ENCODE measurements at regions not wholly inside any gene's neighbourhood (a gene's known extent, or its start where the extent isn't known, plus 50 kb on each side); places are given as distances from the start of the nearest gene placed in this dataset.
"Not testable (repeated sequence)": the region's sequence is repeated elsewhere in the genome, so short reads cannot be mapped to it uniquely, and the experiment has no call there.

- DNase-seq (ENCODE audit: low read depth, low spot score) = no peak
These were observed 80.2 kb downstream of the TMEM47 start for GRCh38 chrX:34576864-34577263.

- DNase-seq (ENCODE audit: low read depth, low spot score) = no peak
These were observed 91.1 kb downstream of the TMEM47 start for GRCh38 chrX:34565981-34566380.

GRCh38 chrX:34563804-34564203 is 93.3 kb downstream of the TMEM47 start:
- DNase-seq (ENCODE audit: low read depth, low spot score) = no peak

GRCh38 chrX:34563061-34563460 is 94.0 kb downstream of the TMEM47 start:
- DNase-seq (ENCODE audit: low read depth, low spot score) = no peak

- DNase-seq (ENCODE audit: low read depth, low spot score) = no peak
These were observed 95.1 kb downstream of the TMEM47 start for GRCh38 chrX:34562006-34562405.

- peak; percentile 20 for DNase-seq (ENCODE audit: low read depth, low spot score)
These were observed 96.9 kb downstream of the TMEM47 start for GRCh38 chrX:34560180-34560579.

GRCh38 chrX:34559325-34559724 is 97.8 kb downstream of the TMEM47 start:
- peak; percentile 42 for DNase-seq (ENCODE audit: low read depth, low spot score)

- peak; percentile 88 for DNase-seq (ENCODE audit: low read depth, low spot score)
These were observed 99.4 kb downstream of the TMEM47 start for GRCh38 chrX:34557733-34558132.

- DNase-seq (ENCODE audit: low read depth, low spot score) = no peak
These were observed 101.6 kb downstream of the TMEM47 start for GRCh38 chrX:34555481-34555880.

GRCh38 chrX:34546366-34546765 is 110.7 kb downstream of the TMEM47 start:
- no peak for DNase-seq (ENCODE audit: low read depth, low spot score)

GRCh38 chrX:34528081-34528480 is 129.0 kb downstream of the TMEM47 start:
- no peak for DNase-seq (ENCODE audit: low read depth, low spot score)

GRCh38 chrX:34521563-34521962 is 135.5 kb downstream of the TMEM47 start:
- peak; percentile 23 for DNase-seq (ENCODE audit: low read depth, low spot score)

GRCh38 chrX:34509394-34509793 is 147.7 kb downstream of the TMEM47 start:
- DNase-seq (ENCODE audit: low read depth, low spot score) = no peak

- DNase-seq (ENCODE audit: low read depth, low spot score) = no peak
These were observed 154.0 kb downstream of the TMEM47 start for GRCh38 chrX:34503119-34503518.

GRCh38 chrX:34493086-34493485 is 164.0 kb downstream of the TMEM47 start:
- DNase-seq (ENCODE audit: low read depth, low spot score) = no peak

GRCh38 chrX:34491126-34491525 is 166.0 kb downstream of the TMEM47 start:
- no peak for DNase-seq (ENCODE audit: low read depth, low spot score)

- no peak for DNase-seq (ENCODE audit: low read depth, low spot score)
These were observed 169.7 kb downstream of the TMEM47 start for GRCh38 chrX:34487364-34487763.

GRCh38 chrX:34483980-34484379 is 173.1 kb downstream of the TMEM47 start:
- no peak for DNase-seq (ENCODE audit: low read depth, low spot score)

- DNase-seq (ENCODE audit: low read depth, low spot score) = no peak
These were observed 186.6 kb downstream of the TMEM47 start for GRCh38 chrX:34470507-34470906.

- DNase-seq (ENCODE audit: low read depth, low spot score) = no peak
These were observed 189.6 kb downstream of the TMEM47 start for GRCh38 chrX:34467437-34467836.

GRCh38 chrX:34463220-34463619 is 193.9 kb downstream of the TMEM47 start:
- DNase-seq (ENCODE audit: low read depth, low spot score) = not testable (repeated sequence)

GRCh38 chrX:34457850-34458249 is 199.2 kb downstream of the TMEM47 start:
- DNase-seq (ENCODE audit: low read depth, low spot score) = not testable (repeated sequence)

- no peak for DNase-seq (ENCODE audit: low read depth, low spot score)
These were observed 219.5 kb downstream of the TMEM47 start for GRCh38 chrX:34437586-34437985.

- DNase-seq (ENCODE audit: low read depth, low spot score) = no peak
These were observed 230.8 kb downstream of the TMEM47 start for GRCh38 chrX:34426334-34426733.

- no peak for DNase-seq (ENCODE audit: low read depth, low spot score)
These were observed 250.5 kb downstream of the TMEM47 start for GRCh38 chrX:34406580-34406979.
